ENCODE measurements at regions not wholly inside any gene's neighbourhood (a gene's known extent, or its start where the extent isn't known, plus 50 kb on each side); places are given as distances from the start of the nearest gene placed in this dataset.
A peak's percentile ranks its signal among the peaks of the same experiment; 100 is the strongest.

GRCh38 chr7:58316-58715 is 134.1 kb upstream of the FAM20C start:
- Mint-ChIP-seq H3K36me3 (peaks cover under 1% of the 10 kb centered on the region; the same call in 1 of the 2 replicates), H3K4me3 (no peak overlapping the region), H3K9me3 (peaks cover 6% of the 10 kb centered on the region), H3K27me3 (ENCODE audit: low read depth) (no peaks in the 10 kb centered on the region), H3K4me1 (peaks cover 36% of the 10 kb centered on the region), H3K27ac (no peak overlapping the region)
- ATAC-seq (no peak), DNase-seq (ENCODE audit: low spot score) (no peak)
- ChIA-PET POLR2A (no interaction called here), CTCF (interaction anchor here (0.7 to 1.6 kb wide), 5 partner anchors 10 to 162 kb away, joined by 3 to 5 read pairs (median 4); no protein-coding TSS in a partner anchor)
- TF ChIP-seq ZBTB43 (CRISPR knock-in tag; IDR thresholded peaks at IDR 0.05): no peak
- no peak for TF ChIP-seq GABPB1 (CRISPR knock-in tag; IDR thresholded peaks at IDR 0.05)
- TF ChIP-seq HMGA2 (CRISPR knock-in tag; IDR thresholded peaks at IDR 0.05): no peak
- no peak for TF ChIP-seq MXD4 (CRISPR knock-in tag; IDR thresholded peaks at IDR 0.05; ENCODE audit: borderline replicate concordance)
- no peak for TF ChIP-seq ATF6 (CRISPR knock-in tag; IDR thresholded peaks at IDR 0.05)
- no peak for TF ChIP-seq TEAD1 (CRISPR knock-in tag; IDR thresholded peaks at IDR 0.05)
- TF ChIP-seq ZNF423 (CRISPR knock-in tag; IDR thresholded peaks at IDR 0.05): no peak
- no peak for TF ChIP-seq RORB (CRISPR knock-in tag; IDR thresholded peaks at IDR 0.05)
- no peak for TF ChIP-seq ZNF219 (CRISPR knock-in tag; IDR thresholded peaks at IDR 0.05; ENCODE audit: borderline replicate concordance)
- no peak for TF ChIP-seq TEAD4 (CRISPR knock-in tag; IDR thresholded peaks at IDR 0.05)
- no peak for TF ChIP-seq AR (CRISPR knock-in tag; IDR thresholded peaks at IDR 0.05)
- no peak for TF ChIP-seq ZNF671 (CRISPR knock-in tag; IDR thresholded peaks at IDR 0.05)
- no peak for TF ChIP-seq TCF7 (CRISPR knock-in tag; IDR thresholded peaks at IDR 0.05; ENCODE audit: low read depth)
- TF ChIP-seq CDX4 (CRISPR knock-in tag; IDR thresholded peaks at IDR 0.05; ENCODE audit: borderline replicate concordance): no peak
- no peak for TF ChIP-seq TP53 (CRISPR knock-in tag; IDR thresholded peaks at IDR 0.05)
- TF ChIP-seq MYBL2 (CRISPR knock-in tag; IDR thresholded peaks at IDR 0.05): no peak

GRCh38 chr7:59079-60016 is 133.0 kb upstream of the FAM20C start:
- Mint-ChIP-seq H3K36me3 (no peaks in the 10 kb centered on the region), H3K27me3 (ENCODE audit: low read depth) (no peaks in the 10 kb centered on the region), H3K4me3 (no peak overlapping the region), H3K27ac (peak overlapping the region; percentile 46; the same call in 1 of the 2 replicates), H3K9me3 (no peaks in the 10 kb centered on the region), H3K4me1 (peaks cover 45% of the 10 kb centered on the region)
- DNase-seq (ENCODE audit: low spot score) (peak; percentile 38), ATAC-seq (peak; percentile 73)
- ChIA-PET CTCF (interaction anchor here (1.0 to 2.8 kb wide), 5 partner anchors 15 to 161 kb away, joined by 3 to 10 read pairs (median 4); no protein-coding TSS in a partner anchor), POLR2A (no interaction called here)
- TF ChIP-seq USF2 (CRISPR knock-in tag; IDR thresholded peaks at IDR 0.05): no peak
- TF ChIP-seq PREB (CRISPR knock-in tag; IDR thresholded peaks at IDR 0.05; ENCODE audit: borderline replicate concordance): no peak
- no peak for TF ChIP-seq EMX1 (CRISPR knock-in tag; IDR thresholded peaks at IDR 0.05)
- TF ChIP-seq ZNF423 (CRISPR knock-in tag; IDR thresholded peaks at IDR 0.05): peak; percentile 83
